Psoas muscle (tissue), 7 donors: ENCODE measurements at regions not wholly inside any gene's neighbourhood (a gene's known extent, or its start where the extent isn't known, plus 50 kb on each side); places are given as distances from the start of the nearest gene placed in this dataset.
A peak's percentile ranks its signal among the peaks of the same experiment; 100 is the strongest.

ENCODE experiments used
- ATAC-seq, 4 donors: fragments of 200-7000 bp; cut with Tn5 transposase; one replicate each; pipeline ENCODE4 v1.9.1; 2020; ENCODE audit warnings: moderate library complexity in 3 of 4, mild to moderate bottlenecking in 2 of 4
- DNase-seq, 2 donors: peaks; one replicate each; pipeline ENCODE4 v3.0.0-alpha.2; 2020
- H3K27ac ChIP-seq: fragments of 200-600 bp; one replicate; pipeline ENCODE4 v1.8.0; 2022
- H3K27me3 ChIP-seq, 3 donors: fragments of 200-600 bp in 1 of 3; one replicate each; pipeline versions ENCODE4 v1.6.1 to v1.8.0; 2013 to 2022; ENCODE audit warnings: low read length in 2 of 3, mild to moderate bottlenecking in 2 of 3, moderate library complexity in 1 of 3; ENCODE audit not compliant: insufficient read depth in 3 of 3
- H3K36me3 ChIP-seq, 2 donors: fragments of 200-600 bp in 1 of 2; one replicate each; pipeline versions ENCODE4 v1.6.1 to v1.8.0; 2013 to 2022; ENCODE audit warnings: low read depth in 1 of 2, mild to moderate bottlenecking in 1 of 2, moderate library complexity in 1 of 2; ENCODE audit not compliant: insufficient read depth in 1 of 2
- H3K4me1 ChIP-seq: fragments of 200-600 bp; one replicate; pipeline ENCODE4 v1.8.0; 2022
- H3K4me3 ChIP-seq: fragments of 200-600 bp; one replicate; pipeline ENCODE4 v1.8.0; 2022; ENCODE audit warnings: mild to moderate bottlenecking
- H3K9me3 ChIP-seq: fragments of 200-600 bp; one replicate; pipeline ENCODE4 v1.8.0; 2022
- WGBS, 3 donors: extraction: QIAGEN DNeasy Blood & Tissue Kit; methylation state at CpG; one replicate each; pipeline versions ENCODE4 v1.1.6 to v1.1.7; 2013; 5-methylcytosine and 5-hydroxymethylcytosine counted together
- intact Hi-C, 2 donors: fragments of 100-400 bp; cut with DNase I; formaldehyde crosslinking; loops; one replicate each; pipeline versions ENCODE4 v1.11.0 to v1.14.2; 2022
- TF ChIP-seq, protein P1 (sequence below): fragments of 200-600 bp; IDR thresholded peaks from one replicate; pipeline ENCODE4 v1.8.0; 2022; ENCODE audit warnings: antibody characterized with exemption
- donor health status: healthy with polysubstance abuse.
- donor health status: DM: no; HTN: no; CAD: no; lungs with moderate emphysema.
- donor health status: Bipolar disorder and iron deficiency.
- donor health status: healthy.
- donor health status: DM: yes; HTN: yes; CAD: no.
- donor health status: DM: no; HTN: no; CAD: no.
- donor health status: DM: yes; HTN: yes; CAD: no.

DNA sequence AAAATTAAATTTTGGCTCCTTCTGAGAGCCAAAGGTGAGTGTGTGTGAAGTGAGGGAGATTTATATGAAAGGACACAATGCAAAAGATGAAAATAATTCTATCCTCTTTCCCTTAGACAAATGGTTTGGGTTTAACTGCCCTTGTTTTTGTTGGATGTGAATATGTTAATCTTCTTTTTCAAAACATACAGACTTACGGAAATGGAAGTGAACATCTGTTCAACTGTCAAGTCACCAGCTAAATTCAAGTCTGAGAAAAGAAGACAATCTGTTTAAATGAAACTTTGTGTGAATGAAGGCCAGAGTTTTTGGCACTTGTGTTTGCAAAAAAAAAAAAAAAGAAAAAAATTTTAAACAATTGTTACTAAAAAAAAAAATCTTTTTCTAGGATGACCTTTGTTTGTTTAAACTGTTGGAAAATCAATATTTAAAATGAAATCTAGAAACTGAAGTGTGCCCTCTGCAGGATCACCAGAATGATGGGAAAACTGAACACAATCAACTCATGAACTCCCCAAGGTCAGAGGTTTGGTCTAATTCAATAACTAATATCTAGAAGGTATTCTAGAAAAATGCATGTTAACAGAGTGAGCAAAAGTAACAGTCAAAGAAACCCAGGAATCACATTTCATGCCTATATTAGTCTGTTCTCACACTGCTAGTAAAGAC is 448.8 kb downstream of the FLRT2 start:
- H3K27me3 ChIP-seq: no peaks in the 10 kb centered on the region
- 56 to 67% (median 57%) methylated on average over 1 of the region's 1 CpG for WGBS, 3 donors
- no peak overlapping the region for H3K27ac ChIP-seq
- TF ChIP-seq, protein P1, sequence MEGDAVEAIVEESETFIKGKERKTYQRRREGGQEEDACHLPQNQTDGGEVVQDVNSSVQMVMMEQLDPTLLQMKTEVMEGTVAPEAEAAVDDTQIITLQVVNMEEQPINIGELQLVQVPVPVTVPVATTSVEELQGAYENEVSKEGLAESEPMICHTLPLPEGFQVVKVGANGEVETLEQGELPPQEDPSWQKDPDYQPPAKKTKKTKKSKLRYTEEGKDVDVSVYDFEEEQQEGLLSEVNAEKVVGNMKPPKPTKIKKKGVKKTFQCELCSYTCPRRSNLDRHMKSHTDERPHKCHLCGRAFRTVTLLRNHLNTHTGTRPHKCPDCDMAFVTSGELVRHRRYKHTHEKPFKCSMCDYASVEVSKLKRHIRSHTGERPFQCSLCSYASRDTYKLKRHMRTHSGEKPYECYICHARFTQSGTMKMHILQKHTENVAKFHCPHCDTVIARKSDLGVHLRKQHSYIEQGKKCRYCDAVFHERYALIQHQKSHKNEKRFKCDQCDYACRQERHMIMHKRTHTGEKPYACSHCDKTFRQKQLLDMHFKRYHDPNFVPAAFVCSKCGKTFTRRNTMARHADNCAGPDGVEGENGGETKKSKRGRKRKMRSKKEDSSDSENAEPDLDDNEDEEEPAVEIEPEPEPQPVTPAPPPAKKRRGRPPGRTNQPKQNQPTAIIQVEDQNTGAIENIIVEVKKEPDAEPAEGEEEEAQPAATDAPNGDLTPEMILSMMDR: no peak
- H3K4me1 ChIP-seq: no peaks in the 10 kb centered on the region
- DNase-seq (no peak), ATAC-seq (no peak)
- intact Hi-C loops: no loop called here
- H3K36me3 ChIP-seq: no peaks in the 10 kb centered on the region
- H3K4me3 ChIP-seq: no peak overlapping the region
- H3K9me3 ChIP-seq: no peaks in the 10 kb centered on the region

DNA sequence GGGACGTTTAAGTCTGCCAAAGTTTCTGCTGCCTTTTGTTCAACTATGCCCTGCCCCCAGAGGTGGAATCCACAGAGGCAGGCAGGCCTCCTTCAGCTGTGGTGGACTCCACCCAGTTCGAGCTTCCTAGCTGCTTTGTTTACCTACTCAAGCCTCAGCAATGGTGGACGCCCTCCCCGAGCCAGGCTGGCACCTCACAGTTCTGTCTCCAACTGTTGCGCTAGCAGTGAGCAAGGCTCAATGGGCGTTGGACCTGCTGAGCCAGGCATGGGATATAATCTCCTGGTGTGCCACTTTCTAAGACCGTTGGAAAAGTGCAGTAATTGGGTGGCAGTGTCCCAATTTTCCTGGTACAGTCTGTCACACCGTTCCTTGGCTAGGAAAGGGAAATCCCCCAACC is 444.7 kb downstream of the FLRT2 start:
- TF ChIP-seq, protein P1: no peak
- no peaks in the 10 kb centered on the region for H3K36me3 ChIP-seq
- 80 to 83% (median 82%) methylated on average over 8 of the region's 8 CpGs for WGBS, 3 donors
- H3K27me3 ChIP-seq: no peaks in the 10 kb centered on the region
- ATAC-seq: no peak
- DNase-seq: peak in 1 of 2 donors; percentile 7
- H3K27ac ChIP-seq: no peak overlapping the region
- no peaks in the 10 kb centered on the region for H3K4me1 ChIP-seq
- H3K4me3 ChIP-seq: no peak overlapping the region
- peaks cover 6% of the 10 kb centered on the region for H3K9me3 ChIP-seq
- intact Hi-C loops: no loop called here

DNA sequence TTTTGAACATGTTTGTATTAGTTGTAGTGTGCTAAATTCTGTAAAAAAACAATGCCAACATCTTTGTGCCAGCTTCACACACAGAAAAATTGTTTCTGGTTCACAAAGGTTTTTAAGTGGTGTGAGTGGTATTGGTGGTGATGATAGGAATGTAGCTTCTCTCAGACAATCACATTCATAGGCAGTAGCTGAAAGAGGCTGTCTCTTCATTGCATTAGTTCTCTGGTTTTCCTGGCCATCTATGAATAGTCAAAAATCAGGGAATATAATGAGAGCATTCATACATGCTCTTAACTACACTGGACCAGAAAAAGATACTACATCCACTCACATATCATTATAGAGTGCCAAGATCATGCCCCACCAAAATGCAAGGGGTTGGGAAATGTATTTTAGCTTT is 433.5 kb downstream of the FLRT2 start:
- TF ChIP-seq, protein P1: no peak
- no peaks in the 10 kb centered on the region for H3K36me3 ChIP-seq

DNA sequence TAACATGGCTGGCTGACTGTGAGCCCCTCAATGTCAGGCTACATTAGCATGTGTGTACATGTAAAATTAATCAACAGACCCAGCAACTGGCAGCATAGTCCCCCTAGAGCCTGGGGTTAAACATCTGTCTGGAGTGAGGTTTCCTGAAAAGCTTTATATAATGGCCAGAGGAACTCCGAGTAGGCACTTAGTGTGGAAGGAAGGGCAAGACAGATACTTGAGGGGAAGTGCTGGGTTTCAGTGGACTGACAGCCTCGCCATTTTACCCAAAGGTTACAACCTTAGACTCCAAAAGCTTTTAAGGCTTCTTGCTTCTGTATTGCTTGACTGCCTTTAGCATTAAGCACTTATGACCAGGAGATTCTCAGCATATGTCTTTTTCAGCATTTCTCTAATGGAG is 430.8 kb downstream of the FLRT2 start:
- DNase-seq: no peak
- H3K9me3 ChIP-seq: no peaks in the 10 kb centered on the region
- no peak for ATAC-seq
- H3K4me3 ChIP-seq: no peak overlapping the region
- no peak overlapping the region for H3K27ac ChIP-seq
- H3K27me3 ChIP-seq: no peaks in the 10 kb centered on the region
- TF ChIP-seq, protein P1: no peak
- H3K4me1 ChIP-seq: no peaks in the 10 kb centered on the region
- intact Hi-C loops: no loop called here
- H3K36me3 ChIP-seq: no peaks in the 10 kb centered on the region
- 45 to 50% (median 45%) methylated on average over 2 of the region's 2 CpGs for WGBS, 3 donors

More for the DNA sequence above, 433.5 kb downstream of the FLRT2 start:
- Histone ChIP-seq H3K27me3 (no peaks in the 10 kb centered on the region), H3K4me3 (no peak overlapping the region), H3K27ac (no peak overlapping the region), H3K9me3 (no peaks in the 10 kb centered on the region), H3K4me1 (no peaks in the 10 kb centered on the region)
- DNase-seq (no peak), ATAC-seq (no peak)
- intact Hi-C loops: no loop called here

DNA sequence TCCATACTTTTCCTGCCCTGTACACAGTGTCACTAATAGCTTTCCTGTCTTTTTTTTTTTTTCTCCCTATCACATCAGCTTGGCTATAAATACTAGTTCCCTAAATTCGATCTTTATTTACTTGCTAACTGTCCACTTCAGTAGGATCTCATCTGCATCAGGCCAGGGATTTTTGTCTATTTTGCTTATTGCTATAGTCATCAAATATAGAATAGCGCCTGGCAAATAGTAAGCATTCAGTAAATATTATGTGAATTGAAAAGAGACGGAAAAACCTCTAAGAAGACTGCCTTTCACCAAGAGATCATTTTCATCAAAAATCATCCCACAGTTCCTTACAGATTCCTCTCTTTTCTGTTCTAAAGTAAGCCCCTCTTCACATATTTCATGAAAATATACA is 429.1 kb downstream of the FLRT2 start:
- Histone ChIP-seq H3K4me1 (no peaks in the 10 kb centered on the region), H3K27me3 (no peaks in the 10 kb centered on the region), H3K4me3 (no peak overlapping the region), H3K36me3 (no peaks in the 10 kb centered on the region), H3K9me3 (no peaks in the 10 kb centered on the region), H3K27ac (no peak overlapping the region)
- DNase-seq: no peak
- TF ChIP-seq, protein P1: no peak
- intact Hi-C loops: loop anchor here in 1 of 2 donors (10.0 kb wide), 1 partner anchor 856 kb away; no protein-coding TSS in a partner anchor
- ATAC-seq: no peak
- 87 to 88% (median 88%) methylated on average over 3 of the region's 3 CpGs for WGBS, 3 donors
